Breast epithelium (tissue), 4 donors: ENCODE measurements at regions not wholly inside any gene's neighbourhood (a gene's known extent, or its start where the extent isn't known, plus 50 kb on each side); places are given as distances from the start of the nearest gene placed in this dataset.

Experiments used
- DNase-seq, 2 donors: peaks; one replicate each; pipeline ENCODE4 v3.0.0-alpha.2; 2019; ENCODE audit warnings: low spot score in 2 of 2
- H3K27ac ChIP-seq, 2 donors: fragments of 200-600 bp; sonication (generic) in 1 of 2; one replicate each; pipeline ENCODE4 v1.5.1; 2016 to 2019; ENCODE audit warnings: mild to moderate bottlenecking in 1 of 2
- H3K27me3 ChIP-seq, 2 donors: fragments of 200-600 bp; sonication (generic) in 1 of 2; one replicate each; pipeline versions ENCODE4 v1.5.1 to v1.6.0; 2017 to 2019; ENCODE audit warnings: control low read depth in 1 of 2, mild to moderate bottlenecking in 1 of 2
- H3K36me3 ChIP-seq: fragments of 200-600 bp; one replicate; pipeline ENCODE4 v1.5.1; 2019
- H3K4me1 ChIP-seq, 2 donors: fragments of 200-600 bp; sonication (generic); one replicate each; pipeline ENCODE4 v1.5.1; 2016 to 2019; ENCODE audit warnings: control low read depth in 1 of 2
- H3K4me3 ChIP-seq, 3 donors: fragments of 200-600 bp; sonication (generic); 1 replicate in 2 of 3; 2 replicates in 1 of 3; pipeline ENCODE4 v1.5.1; 2016 to 2019; ENCODE audit warnings: mild to moderate bottlenecking in 3 of 3, moderate library complexity in 2 of 3
- H3K9me3 ChIP-seq, 2 donors: fragments of 200-600 bp; sonication (generic) in 1 of 2; one replicate each; pipeline ENCODE4 v1.5.1; 2016 to 2019; ENCODE audit warnings: control low read depth in 1 of 2
- POLR2A ChIP-seq: fragments of 450-650 bp; IDR thresholded peaks from one replicate; pipeline ENCODE4 v1.6.1; 2016; ENCODE audit warnings: antibody characterized with exemption, mild to moderate bottlenecking, moderate library complexity
- POLR2AphosphoS5 ChIP-seq, 3 donors: sonication (generic); formaldehyde crosslinking; IDR thresholded peaks; one replicate each; pipeline ENCODE4 v1.6.1; 2017; ENCODE audit warnings: antibody characterized with exemption in 3 of 3
- intact Hi-C: fragments of 100-400 bp; cut with DNase I; formaldehyde crosslinking; loops from one replicate; pipeline ENCODE4 v1.15.1; 2023; ENCODE audit warnings: low total_unique reads
- TF ChIP-seq, protein P1 (sequence below), 3 donors: fragments of 450-650 bp; IDR thresholded peaks; one replicate each; pipeline ENCODE4 v1.5.1; 2016 to 2017; ENCODE audit warnings: antibody characterized with exemption in 3 of 3, mild to moderate bottlenecking in 3 of 3, moderate library complexity in 3 of 3

DNA sequence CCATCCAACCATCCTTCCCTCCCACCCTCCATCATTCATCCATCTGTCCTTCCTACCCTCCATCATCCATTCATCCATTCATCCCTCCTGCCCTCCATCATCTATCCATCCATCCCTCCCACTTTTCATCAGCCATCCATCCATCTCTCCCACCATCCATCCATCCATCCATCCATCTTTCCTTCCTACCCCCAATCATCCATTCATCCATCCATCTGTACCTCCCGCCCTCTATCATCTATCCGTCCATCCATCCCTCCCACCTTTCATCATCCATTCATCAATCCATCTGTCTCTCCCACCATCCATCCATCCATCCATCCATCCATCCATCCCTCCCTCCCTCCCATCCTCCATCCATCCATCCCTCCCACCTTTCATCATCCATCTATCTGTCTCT, 968.8 kb downstream of the BRD1 start:
- DNase-seq = no peak
- H3K27ac ChIP-seq = no peak overlapping the region
- intact Hi-C loops = no loop called here
- H3K4me3 ChIP-seq = no peak overlapping the region
- TF ChIP-seq, protein P1, sequence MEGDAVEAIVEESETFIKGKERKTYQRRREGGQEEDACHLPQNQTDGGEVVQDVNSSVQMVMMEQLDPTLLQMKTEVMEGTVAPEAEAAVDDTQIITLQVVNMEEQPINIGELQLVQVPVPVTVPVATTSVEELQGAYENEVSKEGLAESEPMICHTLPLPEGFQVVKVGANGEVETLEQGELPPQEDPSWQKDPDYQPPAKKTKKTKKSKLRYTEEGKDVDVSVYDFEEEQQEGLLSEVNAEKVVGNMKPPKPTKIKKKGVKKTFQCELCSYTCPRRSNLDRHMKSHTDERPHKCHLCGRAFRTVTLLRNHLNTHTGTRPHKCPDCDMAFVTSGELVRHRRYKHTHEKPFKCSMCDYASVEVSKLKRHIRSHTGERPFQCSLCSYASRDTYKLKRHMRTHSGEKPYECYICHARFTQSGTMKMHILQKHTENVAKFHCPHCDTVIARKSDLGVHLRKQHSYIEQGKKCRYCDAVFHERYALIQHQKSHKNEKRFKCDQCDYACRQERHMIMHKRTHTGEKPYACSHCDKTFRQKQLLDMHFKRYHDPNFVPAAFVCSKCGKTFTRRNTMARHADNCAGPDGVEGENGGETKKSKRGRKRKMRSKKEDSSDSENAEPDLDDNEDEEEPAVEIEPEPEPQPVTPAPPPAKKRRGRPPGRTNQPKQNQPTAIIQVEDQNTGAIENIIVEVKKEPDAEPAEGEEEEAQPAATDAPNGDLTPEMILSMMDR (IDR thresholded peaks at IDR 0.05) = no peak
- TF ChIP-seq POLR2A (no peak), POLR2AphosphoS5 (IDR thresholded peaks at IDR 0.05) (no peak)
- H3K9me3 ChIP-seq = no peaks in the 10 kb centered on the region
- H3K4me1 ChIP-seq = no peaks in the 10 kb centered on the region
- peaks cover 0 to 11% of the 10 kb centered on the region in 2 donors for H3K27me3 ChIP-seq
- no peaks in the 10 kb centered on the region for H3K36me3 ChIP-seq

DNA sequence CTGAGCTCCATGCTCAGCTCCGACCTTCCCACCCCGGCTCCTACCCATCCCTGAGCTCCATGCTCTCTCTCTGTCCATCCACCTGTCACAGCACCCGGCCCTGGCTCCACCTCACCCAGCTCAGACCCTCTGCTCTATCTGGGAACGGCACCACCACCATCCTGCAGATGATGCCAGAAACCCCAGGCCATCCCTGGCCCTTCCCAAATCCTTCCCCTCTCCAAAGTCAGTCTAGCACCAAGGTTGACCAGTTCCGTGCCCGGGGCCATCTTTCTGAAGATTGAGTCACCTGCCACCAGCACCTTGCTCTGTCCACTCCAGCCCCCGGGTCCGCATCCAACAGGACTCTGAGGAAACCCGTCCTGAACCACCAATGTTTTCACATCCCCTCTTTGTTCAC, 969.6 kb downstream of the BRD1 start:
- H3K9me3 ChIP-seq = no peaks in the 10 kb centered on the region
- intact Hi-C loops = no loop called here

DNA sequence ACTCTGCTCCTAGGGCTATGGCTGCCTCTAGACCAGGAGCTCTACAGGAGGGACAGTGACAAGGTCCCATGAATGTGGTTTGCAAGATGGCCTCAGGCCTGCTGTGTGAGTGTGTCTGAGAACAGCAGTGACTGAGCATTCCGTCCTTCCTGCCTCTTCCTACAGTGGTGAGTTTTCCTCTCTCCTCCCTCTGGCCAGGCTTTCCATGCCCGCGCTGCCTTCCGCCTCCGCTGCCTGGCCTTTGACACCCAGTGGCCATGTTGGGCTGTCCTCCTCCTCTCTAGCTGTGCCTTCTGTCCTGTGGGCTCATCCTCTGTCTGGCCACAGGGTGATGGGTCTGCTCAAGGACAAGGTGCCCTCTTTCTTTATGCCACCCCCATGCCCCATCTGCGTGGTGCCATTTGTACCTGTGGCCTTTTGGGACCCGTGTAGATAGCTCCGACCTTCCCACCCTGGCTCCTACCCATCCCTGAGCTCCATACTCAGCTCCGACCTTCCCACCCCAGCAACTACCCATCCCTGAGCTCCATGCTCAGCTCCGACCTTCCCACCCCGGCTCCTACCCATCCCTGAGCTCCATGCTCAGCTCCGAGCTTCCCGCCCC, 970.4 kb downstream of the BRD1 start:
- no peak overlapping the region for H3K27ac ChIP-seq
- no peaks in the 10 kb centered on the region for H3K4me1 ChIP-seq
- H3K27me3 ChIP-seq = peaks cover 0 to 11% of the 10 kb centered on the region in 2 donors
- no peak overlapping the region for H3K4me3 ChIP-seq
- no peaks in the 10 kb centered on the region for H3K36me3 ChIP-seq
- DNase-seq = no peak
- no peak for TF ChIP-seq POLR2A
- TF ChIP-seq, protein P1 (IDR thresholded peaks at IDR 0.05) = no peak
- TF ChIP-seq POLR2AphosphoS5 (IDR thresholded peaks at IDR 0.05) = no peak
- intact Hi-C loops = no loop called here
- no peaks in the 10 kb centered on the region for H3K9me3 ChIP-seq

More for the DNA sequence above, 969.6 kb downstream of the BRD1 start:
- TF ChIP-seq, protein P1 (IDR thresholded peaks at IDR 0.05) = no peak
- TF ChIP-seq POLR2A (no peak), POLR2AphosphoS5 (IDR thresholded peaks at IDR 0.05) (no peak)
- Histone ChIP-seq H3K27ac (no peak overlapping the region), H3K4me3 (no peak overlapping the region), H3K27me3 (peaks cover 0 to 11% of the 10 kb centered on the region in 2 donors), H3K4me1 (no peaks in the 10 kb centered on the region), H3K36me3 (no peaks in the 10 kb centered on the region)
- no peak for DNase-seq

DNA sequence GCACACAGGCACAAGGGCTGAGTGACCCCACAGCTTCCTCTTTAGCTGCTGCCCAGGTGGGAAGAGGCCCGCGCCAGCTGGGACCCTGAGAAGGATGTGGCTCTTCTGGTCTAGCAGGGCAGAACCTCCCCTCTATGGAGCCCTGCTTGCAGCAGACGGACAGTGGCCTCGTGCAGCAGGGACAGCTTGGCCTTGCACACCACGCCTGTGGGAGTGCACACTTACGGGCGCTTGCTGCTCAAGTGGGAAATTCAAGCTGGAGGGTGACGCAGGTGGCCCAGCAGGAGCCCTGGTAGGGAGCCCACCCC, 971.4 kb downstream of the BRD1 start:
- Histone ChIP-seq H3K4me1 (no peaks in the 10 kb centered on the region), H3K4me3 (no peak overlapping the region), H3K27me3 (peaks cover 0 to 4% of the 10 kb centered on the region in 2 donors), H3K27ac (no peak overlapping the region), H3K9me3 (no peaks in the 10 kb centered on the region), H3K36me3 (no peaks in the 10 kb centered on the region)
- intact Hi-C loops = no loop called here
- TF ChIP-seq POLR2A = no peak
- TF ChIP-seq, protein P1 (IDR thresholded peaks at IDR 0.05) = no peak
- no peak for TF ChIP-seq POLR2AphosphoS5 (IDR thresholded peaks at IDR 0.05)
- no peak for DNase-seq

DNA sequence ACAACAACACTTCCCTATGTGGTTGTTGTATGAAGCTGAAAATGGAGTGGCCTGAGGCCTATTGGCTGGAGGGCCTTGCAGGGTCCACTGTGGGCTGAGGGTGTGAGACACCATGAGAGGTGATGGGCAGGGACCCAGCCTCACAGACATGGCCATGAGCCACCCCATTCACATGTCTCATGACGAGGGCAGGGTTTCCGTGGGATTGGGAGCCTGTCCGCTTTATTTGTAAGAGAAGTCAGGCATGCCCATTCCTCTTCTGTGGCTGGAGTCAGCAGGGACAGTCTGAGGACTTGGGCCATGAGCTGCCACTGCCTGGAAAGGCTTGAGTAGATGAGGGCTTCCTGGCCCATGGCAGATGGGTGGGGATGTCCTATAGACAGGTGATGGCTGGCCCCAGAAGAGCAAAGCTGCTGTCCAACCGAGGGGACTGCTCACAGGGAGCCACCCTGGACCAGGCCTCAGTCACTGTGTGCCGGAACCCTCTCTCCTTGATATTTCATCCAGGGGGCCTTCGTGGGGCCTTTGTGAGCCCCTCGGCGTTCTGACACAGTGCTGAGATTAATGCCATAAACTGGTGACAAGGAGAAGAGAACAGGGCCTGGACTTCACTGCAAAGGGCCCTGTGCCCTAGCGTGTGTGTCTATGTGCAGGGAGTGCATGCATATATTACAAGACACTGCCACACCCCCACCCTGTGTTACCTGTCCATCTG, 971.9 kb downstream of the BRD1 start:
- DNase-seq = no peak
- intact Hi-C loops = no loop called here
- H3K27me3 ChIP-seq = peaks cover 0 to 4% of the 10 kb centered on the region in 2 donors
- no peak for TF ChIP-seq POLR2A
- H3K36me3 ChIP-seq = no peaks in the 10 kb centered on the region
- H3K4me3 ChIP-seq = no peak overlapping the region
- H3K9me3 ChIP-seq = no peaks in the 10 kb centered on the region
- no peaks in the 10 kb centered on the region for H3K4me1 ChIP-seq
- H3K27ac ChIP-seq = no peak overlapping the region
